ENCODE measurements at regions not wholly inside any gene's neighbourhood (a gene's known extent, or its start where the extent isn't known, plus 50 kb on each side); places are given as distances from the start of the nearest gene placed in this dataset.

DNA sequence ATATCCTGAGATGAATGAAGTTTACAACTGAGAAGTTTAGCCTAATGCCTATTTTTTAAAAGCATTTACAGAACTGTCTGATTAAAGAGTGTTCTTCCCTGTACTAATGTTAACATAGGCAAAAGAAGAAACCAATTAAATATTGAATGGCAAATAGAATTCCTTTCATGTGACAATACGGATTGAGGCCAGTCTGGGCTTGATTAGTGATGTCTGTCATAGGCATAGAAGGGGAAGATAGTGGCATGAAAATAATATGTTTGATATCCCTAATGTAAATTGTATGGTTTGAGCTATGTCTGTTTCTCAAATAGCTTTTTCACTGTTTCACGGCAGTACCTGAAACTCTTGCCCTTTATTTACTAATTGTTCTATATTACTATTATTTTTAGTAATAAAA lies 443.1 kb upstream of the CLINT1 start:
- TF ChIP-seq, protein P1, sequence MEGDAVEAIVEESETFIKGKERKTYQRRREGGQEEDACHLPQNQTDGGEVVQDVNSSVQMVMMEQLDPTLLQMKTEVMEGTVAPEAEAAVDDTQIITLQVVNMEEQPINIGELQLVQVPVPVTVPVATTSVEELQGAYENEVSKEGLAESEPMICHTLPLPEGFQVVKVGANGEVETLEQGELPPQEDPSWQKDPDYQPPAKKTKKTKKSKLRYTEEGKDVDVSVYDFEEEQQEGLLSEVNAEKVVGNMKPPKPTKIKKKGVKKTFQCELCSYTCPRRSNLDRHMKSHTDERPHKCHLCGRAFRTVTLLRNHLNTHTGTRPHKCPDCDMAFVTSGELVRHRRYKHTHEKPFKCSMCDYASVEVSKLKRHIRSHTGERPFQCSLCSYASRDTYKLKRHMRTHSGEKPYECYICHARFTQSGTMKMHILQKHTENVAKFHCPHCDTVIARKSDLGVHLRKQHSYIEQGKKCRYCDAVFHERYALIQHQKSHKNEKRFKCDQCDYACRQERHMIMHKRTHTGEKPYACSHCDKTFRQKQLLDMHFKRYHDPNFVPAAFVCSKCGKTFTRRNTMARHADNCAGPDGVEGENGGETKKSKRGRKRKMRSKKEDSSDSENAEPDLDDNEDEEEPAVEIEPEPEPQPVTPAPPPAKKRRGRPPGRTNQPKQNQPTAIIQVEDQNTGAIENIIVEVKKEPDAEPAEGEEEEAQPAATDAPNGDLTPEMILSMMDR (IDR thresholded peaks at IDR 0.05) = no peak
- no peak for TF ChIP-seq POLR2A (IDR thresholded peaks at IDR 0.05)
